Mesodermal cell (in vitro differentiated cells): ENCODE measurements at regions not wholly inside any gene's neighbourhood (a gene's known extent, or its start where the extent isn't known, plus 50 kb on each side); places are given as distances from the start of the nearest gene placed in this dataset.
"Not testable (repeated sequence)": the region's sequence is repeated elsewhere in the genome, so short reads cannot be mapped to it uniquely, and the experiment has no call there.

Source experiments
- H3K27ac ChIP-seq: 2 replicates; pipeline ENCODE4 v1.7.0; 2013; ENCODE audit warnings: mild to moderate bottlenecking, low read depth, low read length, moderate library complexity; ENCODE audit not compliant: severe bottlenecking
- H3K36me3 ChIP-seq: 2 replicates; pipeline ENCODE4 v1.7.1; 2013; ENCODE audit warnings: mild to moderate bottlenecking, low read length, moderate library complexity; ENCODE audit not compliant: control insufficient read depth, insufficient read depth
- H3K4me1 ChIP-seq: one replicate; pipeline ENCODE4 v1.7.1; 2013; ENCODE audit warnings: mild to moderate bottlenecking, low read length; ENCODE audit not compliant: insufficient read depth, control insufficient read depth, poor library complexity, severe bottlenecking
- H3K4me3 ChIP-seq: 2 replicates; pipeline ENCODE4 v1.7.0; 2013; ENCODE audit warnings: low read length, control low read depth, mild to moderate bottlenecking; ENCODE audit not compliant: insufficient read depth, poor library complexity, severe bottlenecking; ENCODE audit errors: extremely low read depth
- H3K9me3 ChIP-seq: 2 replicates; pipeline ENCODE4 v1.7.1; 2013; ENCODE audit warnings: mild to moderate bottlenecking, low read length, moderate library complexity; ENCODE audit not compliant: control insufficient read depth
- WGBS, 2 experiments: methylation state at CpG; one replicate each; pipeline ENCODE4 v1.1.5; 2013; ENCODE audit warnings: missing lambda C conversion rate in 2 of 2; ENCODE audit not compliant: insufficient coverage in 2 of 2; 5-methylcytosine and 5-hydroxymethylcytosine counted together

DNA sequence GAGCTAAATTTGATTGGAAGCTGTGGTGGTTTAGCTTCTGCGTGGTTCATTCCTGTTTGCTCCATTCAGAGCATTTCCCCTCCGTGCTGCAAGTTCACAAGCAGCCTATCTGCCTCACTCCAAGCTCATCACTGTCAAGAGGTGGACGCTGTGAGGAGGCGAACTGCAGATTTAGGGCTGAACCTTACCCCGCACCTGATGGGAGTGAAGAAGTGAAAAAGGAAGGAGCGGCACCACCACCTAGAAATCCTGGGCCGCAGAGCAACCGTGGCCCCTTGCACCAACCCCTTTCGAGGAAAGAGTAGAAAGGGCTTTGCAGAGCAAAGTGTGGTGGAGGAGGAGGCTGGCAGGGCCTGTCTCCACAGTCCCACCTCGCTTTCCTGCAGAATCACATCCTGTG, 117.4 kb downstream of the IER5 start:
- Histone ChIP-seq H3K4me1 (no peaks in the 10 kb centered on the region), H3K4me3 (no peak overlapping the region), H3K36me3 (no peaks in the 10 kb centered on the region), H3K27ac (no peak overlapping the region), H3K9me3 (no peaks in the 10 kb centered on the region)
- 66 to 75% methylated on average over 6 to 7 of the region's 10 CpGs for WGBS, 2 experiments

DNA sequence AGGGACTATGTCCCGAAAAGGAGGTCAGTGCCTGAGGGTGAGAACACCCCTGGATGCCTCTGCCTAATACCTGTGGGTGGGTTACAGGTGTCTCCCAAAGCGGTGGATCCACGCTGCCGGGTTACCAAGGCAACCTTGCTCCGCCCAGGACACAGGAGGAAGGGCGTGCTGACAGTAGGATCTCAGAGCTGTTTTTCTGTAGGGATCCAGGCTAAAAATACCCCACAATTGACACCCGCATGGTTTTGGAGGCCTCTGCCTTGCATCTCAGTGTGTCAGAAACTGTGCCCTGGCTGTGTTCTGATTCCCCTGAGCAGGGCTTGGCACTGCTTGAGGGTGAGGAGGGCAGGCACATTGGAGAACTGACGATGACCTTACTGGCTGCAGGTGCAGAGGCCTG, 118.0 kb downstream of the IER5 start:
- WGBS, 2 experiments, result 75% methylated on average over 7 of the region's 8 CpGs
- no peaks in the 10 kb centered on the region for H3K4me1 ChIP-seq
- no peaks in the 10 kb centered on the region for H3K36me3 ChIP-seq
- H3K27ac ChIP-seq, result no peak overlapping the region
- H3K9me3 ChIP-seq, result no peaks in the 10 kb centered on the region
- no peak overlapping the region for H3K4me3 ChIP-seq

GRCh38 chr1:181206979-181207790, 118.7 kb downstream of the IER5 start:
- Histone ChIP-seq H3K9me3 (no peaks in the 10 kb centered on the region), H3K4me3 (no peak overlapping the region), H3K4me1 (no peaks in the 10 kb centered on the region), H3K36me3 (no peaks in the 10 kb centered on the region), H3K27ac (no peak overlapping the region)
- WGBS, 2 experiments, result 79 to 83% methylated on average over 18 to 19 of the region's 19 CpGs

- no peaks in the 10 kb centered on the region for H3K36me3 ChIP-seq
- 83 to 86% methylated on average over 5 of the region's 6 CpGs for WGBS, 2 experiments
- H3K9me3 ChIP-seq, result no peaks in the 10 kb centered on the region
- no peak overlapping the region for H3K4me3 ChIP-seq
- H3K4me1 ChIP-seq, result no peaks in the 10 kb centered on the region
- H3K27ac ChIP-seq, result no peak overlapping the region
Measured at GRCh38 chr1:181208083-181208482, 119.6 kb downstream of the IER5 start.

GRCh38 chr1:181208967-181209366, 120.5 kb downstream of the IER5 start:
- WGBS, 2 experiments, result 90 to 92% methylated on average over 4 to 5 of the region's 5 CpGs

GRCh38 chr1:181213056-181213455, 124.6 kb downstream of the IER5 start:
- no peak overlapping the region for H3K27ac ChIP-seq
- H3K36me3 ChIP-seq, result no peaks in the 10 kb centered on the region
- H3K4me3 ChIP-seq, result no peak overlapping the region
- 92 to 93% methylated on average over 3 of the region's 3 CpGs for WGBS, 2 experiments
- H3K9me3 ChIP-seq, result no peaks in the 10 kb centered on the region
- H3K4me1 ChIP-seq, result peaks cover 4% of the 10 kb centered on the region

More at GRCh38 chr1:181208967-181209366, 120.5 kb downstream of the IER5 start:
- Histone ChIP-seq H3K4me3 (no peak overlapping the region), H3K27ac (no peak overlapping the region), H3K4me1 (no peaks in the 10 kb centered on the region), H3K9me3 (no peaks in the 10 kb centered on the region), H3K36me3 (no peaks in the 10 kb centered on the region)

GRCh38 chr1:181216591-181216994, 128.1 kb downstream of the IER5 start:
- H3K4me3 ChIP-seq, result no peak overlapping the region
- H3K4me1 ChIP-seq, result peaks cover 4% of the 10 kb centered on the region
- H3K9me3 ChIP-seq, result no peaks in the 10 kb centered on the region
- 0 to 40% methylated on average over 1 of the region's 3 CpGs for WGBS, 2 experiments
- peak overlapping the region; percentile 10 for H3K27ac ChIP-seq
- H3K36me3 ChIP-seq, result no peaks in the 10 kb centered on the region

DNA sequence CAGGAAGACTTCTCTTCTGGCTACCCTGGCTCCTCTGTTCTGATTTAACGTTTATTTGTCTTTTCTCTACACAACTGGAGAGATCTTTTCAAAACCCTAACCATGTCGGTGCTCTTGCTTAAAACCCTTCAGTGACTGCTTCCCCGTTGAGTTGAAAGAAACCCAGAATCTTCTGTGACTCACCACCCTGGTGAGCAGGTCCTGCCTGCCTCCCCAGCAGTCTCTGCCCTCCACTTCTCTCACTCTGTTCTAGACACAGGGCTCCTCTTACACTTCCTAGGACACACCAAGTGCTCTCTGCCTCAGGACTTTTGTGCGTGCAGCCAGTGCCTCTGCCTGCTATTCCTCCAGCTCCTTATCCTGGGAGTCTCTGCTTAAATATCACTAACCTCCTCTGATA, 131.4 kb downstream of the IER5 start:
- no peaks in the 10 kb centered on the region for H3K9me3 ChIP-seq
- no peaks in the 10 kb centered on the region for H3K36me3 ChIP-seq
- no peak overlapping the region for H3K27ac ChIP-seq
- 78% methylated on average over 4 of the region's 4 CpGs for WGBS, 2 experiments
- H3K4me1 ChIP-seq, result peaks cover 4% of the 10 kb centered on the region
- H3K4me3 ChIP-seq, result no peak overlapping the region

- no peaks in the 10 kb centered on the region for H3K36me3 ChIP-seq
Measured at GRCh38 chr1:181221078-181221477, 132.6 kb downstream of the IER5 start.

GRCh38 chr1:181222972-181223505, 134.5 kb downstream of the IER5 start:
- H3K36me3 ChIP-seq, result no peaks in the 10 kb centered on the region
- no peak overlapping the region for H3K27ac ChIP-seq
- H3K4me3 ChIP-seq, result no peak overlapping the region
- WGBS, 2 experiments, result 81 to 91% methylated on average over 6 of the region's 7 CpGs
- no peaks in the 10 kb centered on the region for H3K9me3 ChIP-seq
- H3K4me1 ChIP-seq, result no peaks in the 10 kb centered on the region

More at GRCh38 chr1:181221078-181221477, 132.6 kb downstream of the IER5 start:
- peaks cover 4% of the 10 kb centered on the region for H3K4me1 ChIP-seq
- H3K27ac ChIP-seq, result no peak overlapping the region
- 66 to 73% methylated on average over 5 of the region's 5 CpGs for WGBS, 2 experiments
- H3K4me3 ChIP-seq, result no peak overlapping the region
- H3K9me3 ChIP-seq, result no peaks in the 10 kb centered on the region

- not testable (repeated sequence) for H3K9me3 ChIP-seq, H3K4me1 ChIP-seq, H3K4me3 ChIP-seq, H3K36me3 ChIP-seq, H3K27ac ChIP-seq
- WGBS, 2 experiments, result 60 to 87% methylated on average over 1 to 3 of the region's 4 CpGs
Measured at GRCh38 chr1:181226728-181227127, 138.2 kb downstream of the IER5 start.
